NCI-H2107 treated with DMSO at 0.1 percent for 48 hours (cell line): ENCODE measurements at regions not wholly inside any gene's neighbourhood (a gene's known extent, or its start where the extent isn't known, plus 50 kb on each side); places are given as distances from the start of the nearest gene placed in this dataset.

Experiments used
- DNase-seq: peaks from one replicate; lab custom pipeline; 2025; ENCODE audit not compliant: unreplicated experiment; lab: John Stamatoyannopoulos, UW

DNA sequence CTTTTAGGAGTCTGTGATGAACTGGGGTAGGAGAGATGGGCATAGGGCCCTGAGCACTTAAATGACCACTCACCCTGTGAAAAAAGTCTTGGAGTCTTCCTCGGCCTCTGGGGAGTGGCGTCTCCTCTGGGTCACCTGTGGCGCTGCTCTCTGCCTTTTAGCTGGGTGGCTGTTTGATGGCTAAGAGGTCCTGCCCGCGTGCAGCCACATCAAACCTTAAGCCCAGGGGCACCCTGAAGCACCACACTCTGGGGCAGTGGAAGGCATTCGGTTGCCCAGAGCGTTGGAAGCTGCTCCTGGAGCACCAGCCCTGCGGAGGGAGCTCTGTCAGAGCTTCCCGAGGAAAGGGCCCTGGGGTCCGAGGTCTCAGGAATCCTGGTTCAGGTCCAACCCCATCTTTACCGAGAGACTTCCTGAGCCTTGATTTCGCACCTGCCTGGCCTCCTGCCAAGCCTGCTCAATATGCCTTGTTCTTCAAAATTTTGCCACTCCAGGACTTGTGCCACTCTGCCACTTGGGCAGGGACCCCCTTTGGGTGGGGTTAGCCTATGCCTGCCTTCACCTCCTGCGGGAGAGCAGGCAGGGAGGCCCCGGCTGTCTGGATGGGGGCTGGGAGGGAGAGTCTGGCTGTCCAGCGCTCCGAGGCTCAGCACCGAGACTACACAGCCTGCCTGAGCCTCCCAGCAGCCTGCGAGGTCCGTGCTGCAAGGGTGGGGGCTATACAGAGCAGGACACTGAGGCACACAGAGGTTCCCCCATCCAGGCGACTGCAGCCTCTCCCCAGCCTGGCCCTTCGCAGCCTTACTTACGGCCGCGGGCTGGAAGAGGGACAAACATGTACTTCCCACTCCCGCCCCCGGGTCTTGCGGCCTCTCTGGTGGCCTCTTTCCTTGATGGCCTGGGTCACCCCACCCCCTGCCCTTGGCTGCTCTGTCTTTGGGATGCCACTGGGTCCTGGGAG, 63.4 kb upstream of the RNU6ATAC start:
- no peak for DNase-seq

DNA sequence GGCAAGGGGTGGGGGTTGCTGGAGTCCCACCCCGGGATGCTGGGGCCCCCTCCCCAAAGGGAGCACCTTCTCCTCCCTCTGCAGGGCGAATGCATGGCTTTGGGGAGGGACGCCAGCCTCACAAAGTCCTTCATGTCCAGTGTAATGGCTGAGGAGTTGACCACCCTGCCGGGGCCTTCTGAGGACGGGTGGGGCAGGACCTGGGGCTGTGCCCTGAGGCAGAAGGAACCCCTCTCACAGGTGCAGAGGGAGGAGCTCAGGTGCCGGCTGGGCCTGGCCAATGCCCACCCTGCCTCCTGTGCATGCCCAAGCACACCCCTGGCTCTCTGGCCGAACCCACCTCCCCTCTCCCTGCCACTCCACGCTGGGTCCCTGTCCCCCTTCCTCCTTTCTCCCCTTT, 64.3 kb upstream of the RNU6ATAC start:
- no peak for DNase-seq

DNA sequence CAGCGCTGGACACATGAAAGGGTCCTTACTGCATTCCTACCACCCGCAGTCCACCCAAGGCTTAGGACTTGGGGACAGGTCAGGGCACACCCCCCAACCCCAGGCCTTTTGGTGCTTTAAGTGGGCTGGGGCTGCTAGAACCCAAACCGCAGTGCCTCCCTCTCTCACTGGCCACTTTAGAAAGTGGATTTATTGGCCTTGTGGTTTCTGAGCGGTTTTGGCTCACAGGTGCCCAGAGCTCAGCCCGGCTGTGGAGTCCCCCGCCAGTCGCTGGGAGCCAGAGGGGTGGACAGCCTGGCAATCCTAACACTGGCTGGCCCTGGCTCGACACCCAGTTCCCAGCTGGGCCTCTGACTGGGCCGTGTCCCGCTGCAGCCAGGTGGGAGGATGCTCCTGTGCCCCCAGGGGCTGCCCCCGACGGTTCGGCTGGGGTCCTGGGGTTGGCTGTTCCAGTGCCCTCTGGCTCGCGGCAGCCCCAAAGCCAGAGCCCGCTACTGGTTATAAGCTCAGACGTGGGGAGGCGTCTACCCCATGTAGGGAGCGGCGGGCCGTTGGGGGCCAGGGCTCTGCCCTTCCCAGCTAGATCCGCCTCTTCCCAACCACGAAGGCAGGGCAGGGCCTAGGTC, 65.2 kb upstream of the RNU6ATAC start:
- DNase-seq = no peak

DNA sequence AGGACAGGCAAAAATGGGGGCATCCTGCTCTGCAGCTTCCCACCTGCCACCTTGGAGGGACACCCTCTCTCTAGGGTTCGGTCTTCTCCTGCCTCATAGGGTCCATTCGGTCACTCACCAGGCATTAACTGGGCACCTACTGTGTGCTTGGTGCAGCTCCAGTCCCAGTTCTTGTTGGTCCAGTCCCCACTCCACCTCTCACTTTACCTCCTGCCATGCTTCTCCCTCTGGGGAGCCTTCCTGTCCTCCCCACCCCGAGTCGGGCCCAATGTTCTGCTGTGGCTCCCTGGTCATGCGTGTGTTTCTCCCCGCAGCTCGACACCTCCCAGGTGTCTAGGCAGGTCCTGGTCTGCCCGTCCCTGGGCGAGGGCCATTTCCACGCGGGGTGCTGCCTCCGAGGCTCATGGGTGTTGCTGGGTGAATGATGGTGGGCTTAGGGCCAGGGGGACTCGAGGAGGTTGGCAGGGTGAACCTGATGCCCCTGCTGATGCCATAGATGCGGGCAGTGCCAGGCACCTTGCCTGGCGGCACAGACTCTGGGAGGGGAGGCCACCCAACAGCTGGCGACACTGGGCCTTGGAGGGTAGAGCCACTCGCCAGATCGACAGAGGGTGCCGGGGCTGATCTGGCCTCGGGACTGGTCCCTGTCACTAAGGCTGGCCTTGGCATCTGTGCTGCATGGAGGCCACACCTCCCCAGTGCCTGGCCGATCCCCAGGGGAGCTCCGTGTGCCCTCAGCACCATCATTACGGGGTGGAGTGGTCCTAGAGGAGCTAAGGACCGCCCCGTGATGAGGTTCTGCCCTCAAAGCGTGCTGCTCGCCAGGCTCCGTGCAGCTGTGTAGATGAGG, 66.0 kb upstream of the RNU6ATAC start:
- no peak for DNase-seq

DNA sequence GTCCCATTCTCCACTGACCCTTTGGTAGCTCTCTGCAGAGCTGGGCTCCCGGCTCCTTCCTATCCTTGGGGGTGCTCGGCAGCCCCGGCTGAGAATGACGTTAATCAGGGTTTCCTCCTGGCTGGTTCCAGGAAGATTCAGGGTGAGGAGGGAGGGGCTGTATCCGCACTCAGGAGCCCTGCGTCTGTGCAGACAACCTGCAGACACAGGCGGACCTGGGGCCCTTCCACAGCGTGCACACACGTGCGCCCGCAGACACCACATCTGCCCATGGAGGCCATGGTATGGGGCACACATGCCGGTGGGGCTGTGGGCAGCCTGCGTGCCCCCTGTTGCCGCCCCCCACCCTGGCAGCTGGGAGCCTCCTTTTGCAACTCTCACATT, 66.6 kb upstream of the RNU6ATAC start:
- DNase-seq = no peak

DNA sequence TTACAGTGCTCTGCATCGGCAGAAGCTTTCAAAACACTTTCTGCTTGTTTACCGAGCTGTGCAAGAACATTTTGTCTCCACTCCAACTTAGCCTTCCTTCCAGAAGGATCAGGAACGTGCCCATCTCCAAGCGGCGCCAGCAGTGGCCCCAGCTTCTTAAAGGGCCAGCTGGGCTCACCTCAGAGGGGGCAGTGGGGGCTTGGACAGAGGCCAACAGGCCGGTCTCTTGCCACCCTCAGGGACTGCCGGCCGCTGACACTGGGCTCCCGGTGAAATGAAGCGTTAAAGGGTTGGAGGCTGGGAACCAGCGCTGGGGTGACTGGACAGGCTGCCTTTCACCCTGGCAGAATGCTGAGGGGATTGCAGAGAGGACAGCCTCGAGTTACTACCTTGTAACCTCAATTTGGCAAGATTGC, 67.0 kb upstream of the RNU6ATAC start:
- no peak for DNase-seq

DNA sequence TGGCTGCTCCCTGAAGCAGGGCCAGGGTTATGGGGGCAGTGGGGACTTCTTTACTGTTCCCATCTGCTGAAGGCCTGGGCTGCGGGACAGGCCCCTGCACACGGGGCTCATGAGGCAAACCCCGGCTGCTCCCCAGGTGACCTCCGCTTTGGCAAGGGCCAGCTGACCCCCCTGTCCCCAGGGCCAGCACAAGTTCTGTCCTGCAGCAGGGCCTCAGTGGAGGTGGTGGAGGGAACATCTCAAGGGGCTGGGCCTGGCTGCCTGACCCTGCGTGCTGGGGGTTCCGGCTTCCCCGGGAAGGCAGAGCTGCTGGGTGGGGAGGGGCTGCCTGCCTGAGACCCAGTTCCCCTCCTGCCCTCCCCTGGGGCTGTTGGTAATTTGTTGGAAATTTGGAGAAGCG, 67.4 kb upstream of the RNU6ATAC start:
- no peak for DNase-seq

DNA sequence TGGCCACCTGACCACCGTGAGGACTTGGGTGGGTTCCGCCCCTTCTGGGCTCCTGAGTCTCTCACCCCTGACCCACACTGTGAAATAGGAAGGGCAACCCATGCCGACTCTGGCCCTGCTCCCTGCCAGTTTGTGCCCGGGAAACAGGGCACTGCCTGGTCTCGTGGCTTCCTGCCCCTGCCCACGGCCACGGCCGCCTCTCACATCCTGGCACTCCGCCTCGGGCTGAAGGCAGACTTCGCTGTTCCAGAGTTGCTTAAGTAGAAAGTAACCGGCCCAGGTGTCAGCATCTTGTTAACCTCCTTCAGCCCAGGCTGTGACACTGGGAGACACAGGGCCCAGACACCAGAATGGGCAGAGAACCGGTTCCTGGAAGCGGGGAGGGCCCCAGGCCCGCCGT, 68.7 kb upstream of the RNU6ATAC start:
- no peak for DNase-seq

DNA sequence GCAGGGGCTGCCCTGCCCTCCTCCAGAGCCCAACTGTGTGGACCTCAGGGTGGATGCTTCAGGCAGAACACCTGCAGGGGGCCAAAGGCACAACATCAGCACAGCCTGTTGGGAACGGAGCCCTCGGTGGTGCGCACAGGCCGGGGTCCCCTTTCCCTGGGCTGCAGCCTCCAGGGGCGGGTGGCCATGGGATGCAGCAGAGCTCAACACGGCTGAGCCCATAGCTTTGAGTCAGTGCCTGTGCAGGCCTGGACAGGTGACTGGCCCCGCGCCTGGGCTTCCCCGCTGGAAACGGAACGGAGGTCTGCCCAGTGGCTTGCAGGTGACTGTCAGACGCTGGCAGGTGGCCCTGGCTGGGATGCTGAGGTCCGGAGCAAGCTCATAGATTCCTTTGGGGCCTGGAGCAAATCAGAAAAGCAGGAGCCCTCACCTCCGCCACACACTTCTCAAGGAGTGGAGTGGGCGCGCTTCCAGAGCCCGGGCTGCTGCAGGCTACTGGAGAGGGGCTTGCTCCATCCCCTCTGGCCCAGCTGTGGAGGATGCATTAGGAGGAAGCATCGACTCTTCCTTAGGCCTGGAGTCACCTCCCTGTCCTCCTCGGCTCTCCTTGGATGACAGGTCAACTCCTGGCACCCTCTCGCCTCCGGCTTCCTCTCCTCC, 69.8 kb upstream of the RNU6ATAC start:
- no peak for DNase-seq

DNA sequence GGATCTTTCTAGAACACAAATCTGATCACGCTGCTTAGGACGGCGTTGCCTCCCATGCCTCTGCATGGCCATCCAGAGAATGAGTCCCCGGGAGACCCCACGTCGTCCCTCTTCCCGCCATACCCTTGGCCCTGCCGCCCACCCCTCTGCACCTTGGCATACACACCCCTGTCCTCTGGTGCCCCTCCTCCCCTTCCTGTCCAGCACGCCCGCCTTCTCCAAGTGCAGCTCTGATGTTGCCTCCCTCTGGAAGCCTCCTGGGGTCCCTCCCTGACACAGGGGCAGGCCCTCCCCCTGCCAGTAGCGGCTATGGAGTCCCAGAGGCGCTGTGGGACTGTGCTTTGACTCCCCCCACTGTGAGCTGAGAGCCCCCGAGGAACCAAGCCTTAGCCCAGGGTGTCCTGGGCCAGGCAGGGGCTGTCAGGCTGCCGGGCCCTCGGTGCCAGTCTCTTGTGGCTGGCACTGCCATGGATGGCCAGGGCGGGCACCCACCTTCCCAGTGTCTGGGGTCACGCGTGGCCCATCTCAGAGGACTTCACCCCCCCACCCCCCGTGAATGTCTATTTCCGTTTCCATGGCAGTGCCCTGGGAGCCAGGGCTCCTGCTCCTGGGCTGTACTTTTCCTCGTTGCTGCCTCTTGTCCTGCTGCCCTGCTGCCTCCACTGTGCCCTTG, 70.5 kb upstream of the RNU6ATAC start:
- no peak for DNase-seq

DNA sequence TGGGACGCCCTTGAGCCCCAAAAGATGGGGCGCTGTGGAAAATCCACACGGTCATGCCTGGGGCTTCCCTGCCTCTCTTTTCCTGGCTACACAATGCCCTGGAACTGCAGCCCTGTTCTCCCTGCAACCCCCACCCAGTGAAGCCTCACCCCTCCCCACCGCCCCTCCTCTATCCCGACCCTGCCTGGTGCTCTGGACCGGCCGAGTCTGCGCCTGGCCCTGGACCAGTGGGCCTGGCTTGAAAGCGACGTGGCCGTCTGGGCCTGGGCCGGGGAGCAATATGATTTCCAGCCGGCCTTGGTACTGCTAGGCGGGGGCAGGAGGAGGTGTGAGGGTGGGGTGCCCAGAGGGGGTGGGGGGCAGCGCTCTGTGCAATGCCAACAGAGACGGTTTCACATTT, 71.0 kb upstream of the RNU6ATAC start:
- no peak for DNase-seq

DNA sequence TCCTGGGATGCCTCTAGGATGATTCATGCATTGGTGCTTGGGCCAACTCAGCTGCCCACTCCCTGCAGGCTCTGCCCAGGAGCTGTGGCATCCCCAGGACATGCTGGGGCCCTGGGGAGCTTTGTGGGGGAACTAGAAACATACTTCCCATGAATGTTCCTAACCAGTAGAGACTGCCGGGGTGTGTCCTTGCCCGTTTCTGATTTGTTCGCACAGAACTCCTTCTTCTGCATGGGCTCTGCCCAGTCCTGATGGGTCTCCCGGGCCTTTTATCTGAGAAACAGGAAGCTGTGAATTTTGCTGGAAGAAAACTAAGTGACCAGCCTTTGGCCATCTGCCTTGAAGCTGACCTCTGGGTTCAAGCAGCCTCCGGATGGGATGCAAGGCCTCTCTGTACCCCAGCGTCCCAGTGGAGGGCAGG, 71.6 kb upstream of the RNU6ATAC start:
- DNase-seq = no peak

DNA sequence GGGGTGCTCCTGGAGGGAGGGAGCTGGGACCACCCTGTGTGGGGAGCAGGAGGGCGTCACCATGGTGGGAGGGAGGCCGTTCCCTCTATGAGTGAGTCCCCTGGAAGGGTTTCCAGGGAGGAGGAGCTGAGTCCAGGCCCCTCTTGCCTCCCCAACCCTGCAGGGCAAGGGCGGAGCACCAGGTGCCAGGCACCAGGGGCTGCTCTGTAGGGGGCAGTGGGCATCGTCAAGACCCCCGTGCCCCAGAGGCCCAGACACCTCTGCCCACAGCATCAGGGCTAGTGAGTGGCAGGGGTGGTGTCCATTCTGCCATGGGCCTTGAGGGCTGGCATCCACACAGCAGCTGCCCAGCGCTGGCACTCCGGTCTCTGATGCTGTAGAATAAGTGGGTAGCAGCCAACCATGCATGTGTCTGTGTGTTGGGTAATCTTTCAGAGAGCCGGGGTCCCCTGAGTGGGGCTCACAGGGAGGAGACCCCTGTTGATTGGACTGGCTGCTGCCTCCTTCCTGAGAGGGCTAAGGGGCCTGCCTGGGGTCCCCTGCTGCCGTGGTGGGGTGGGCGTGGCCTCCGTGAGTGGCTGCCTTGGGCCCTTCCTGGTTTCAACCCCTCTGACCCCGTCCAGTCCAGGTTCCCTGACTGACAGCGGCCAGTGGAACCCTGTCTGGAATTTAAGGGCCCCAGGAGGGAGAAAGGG, 72.7 kb upstream of the RNU6ATAC start:
- DNase-seq = no peak

DNA sequence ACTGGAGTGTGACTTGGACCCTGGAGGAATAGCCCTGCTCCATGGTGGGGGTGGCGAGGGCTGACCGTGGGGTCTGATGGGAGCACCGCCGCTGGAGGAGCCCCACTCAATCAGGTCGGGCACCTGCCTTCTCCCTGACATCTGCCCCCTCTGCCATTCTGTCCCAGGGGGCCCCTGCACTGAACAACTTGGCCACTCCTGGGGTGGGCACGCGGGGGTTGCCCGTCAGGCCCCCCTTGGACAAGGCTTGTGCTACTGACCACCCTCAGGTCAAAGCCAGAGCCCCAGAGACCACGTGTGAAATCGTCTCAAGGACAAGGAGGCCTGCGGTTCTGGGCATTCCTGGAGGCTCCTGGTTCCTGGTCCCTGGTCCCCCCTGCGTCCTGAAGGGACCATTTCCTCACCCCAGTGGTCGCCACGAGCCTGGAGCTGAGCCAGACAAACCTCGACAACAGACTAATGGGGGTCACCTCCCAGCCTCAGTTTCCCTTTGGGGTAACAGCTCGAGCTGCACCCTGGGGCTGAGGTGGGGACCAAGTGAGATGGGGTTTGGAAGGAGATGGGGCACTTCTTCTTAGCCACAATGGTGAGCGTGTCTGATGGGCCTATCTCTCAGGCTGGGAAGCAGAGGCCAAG, 73.4 kb upstream of the RNU6ATAC start:
- no peak for DNase-seq

DNA sequence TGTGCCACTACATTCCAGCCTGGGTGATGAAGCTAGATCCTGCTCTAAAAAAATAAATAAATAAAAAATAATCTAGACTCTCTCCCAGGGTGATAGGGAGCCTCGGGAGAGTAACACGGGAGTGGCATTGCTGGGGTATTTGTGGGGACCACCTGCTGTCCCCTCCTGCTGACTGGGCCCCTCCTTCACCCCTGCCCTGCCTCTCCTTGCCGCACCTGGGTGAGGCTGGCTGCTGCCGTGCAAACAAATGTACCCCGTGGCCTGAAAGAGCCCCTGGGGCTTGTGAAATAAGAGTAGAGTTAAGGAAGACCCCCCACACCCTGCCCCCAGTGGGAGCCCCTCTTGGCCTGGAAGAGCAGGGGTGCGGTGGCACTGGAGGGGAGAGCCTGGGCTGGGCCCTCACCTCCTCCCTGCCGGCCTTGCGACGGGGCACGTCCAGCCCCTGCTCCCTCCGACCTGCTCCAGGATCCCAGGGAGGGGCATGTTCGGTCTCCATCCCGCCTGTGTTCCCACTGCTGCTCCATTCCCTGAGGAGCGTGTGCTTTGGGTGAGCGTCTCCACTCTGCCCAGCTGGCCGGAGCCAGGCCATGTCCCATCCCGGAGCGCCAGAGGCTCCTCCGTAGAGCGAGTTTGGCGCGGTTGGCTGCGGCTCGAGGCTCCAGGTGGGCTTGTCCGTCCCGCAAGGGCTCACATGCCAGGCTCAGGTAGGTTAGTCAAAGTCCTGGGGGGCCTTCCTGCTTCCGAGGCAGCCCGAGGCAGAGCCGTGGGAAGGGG, 75.0 kb upstream of the RNU6ATAC start:
- DNase-seq = no peak

DNA sequence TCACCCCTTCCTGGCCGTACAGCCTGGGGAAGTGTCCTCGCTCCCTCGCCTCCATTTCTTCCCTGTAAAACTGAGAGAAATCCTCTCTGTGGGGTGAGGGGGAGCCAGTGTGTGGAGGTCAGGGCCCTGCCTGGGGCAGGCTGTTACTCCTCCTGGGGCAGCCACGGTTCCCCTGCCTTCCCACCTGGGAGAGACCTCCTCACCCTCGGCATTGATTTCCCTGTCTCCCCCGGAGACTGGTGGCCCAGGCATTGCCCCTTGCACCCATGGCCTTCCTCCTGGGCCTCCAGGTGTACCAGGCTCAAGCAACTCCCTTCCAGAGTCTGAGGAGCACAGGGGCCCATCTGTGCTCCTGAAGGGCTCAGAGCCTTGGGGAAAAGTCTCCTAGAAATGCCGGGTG, 75.6 kb upstream of the RNU6ATAC start:
- no peak for DNase-seq

DNA sequence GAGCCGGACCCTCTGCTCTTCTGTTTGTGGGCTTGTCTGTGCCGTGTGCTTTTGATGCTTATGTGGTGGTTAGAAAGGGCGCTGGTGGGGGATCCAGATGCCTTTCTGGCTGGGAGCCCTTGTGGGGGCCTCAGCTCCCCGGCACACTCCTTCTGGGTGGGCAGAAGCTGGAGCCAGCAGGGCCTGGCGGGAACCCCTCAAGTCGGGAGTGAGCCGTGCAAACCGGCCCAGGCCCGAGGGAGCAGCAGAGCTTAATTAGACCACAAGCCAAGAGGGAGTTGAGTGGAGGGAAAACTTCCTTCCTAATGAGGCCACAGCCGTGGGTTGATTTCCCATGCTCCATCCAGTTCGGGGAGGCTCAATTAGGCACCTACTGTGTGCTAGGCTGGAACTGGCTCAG, 76.0 kb upstream of the RNU6ATAC start:
- DNase-seq = no peak

DNA sequence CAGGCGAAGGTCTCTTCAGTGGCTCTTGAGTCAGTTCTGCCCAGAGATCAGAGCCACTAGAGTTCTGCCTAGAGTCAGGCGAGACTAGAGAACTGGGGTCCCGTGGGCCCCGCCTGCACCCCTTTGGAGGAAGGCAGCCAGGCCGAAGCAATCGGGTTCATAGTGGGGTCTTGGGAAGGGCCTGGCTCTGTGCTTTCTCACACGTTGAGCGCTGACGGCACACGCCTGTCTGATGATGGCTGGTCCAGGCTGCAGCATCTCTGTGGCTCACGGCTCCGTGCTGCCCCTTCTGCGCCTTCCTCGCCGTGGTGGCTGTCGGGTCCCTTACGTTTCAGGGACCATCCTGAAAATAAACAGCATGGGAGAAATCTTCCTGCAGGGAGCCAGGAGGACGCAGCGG, 78.3 kb upstream of the RNU6ATAC start:
- no peak for DNase-seq
